Thymus (tissue), 11 donors: ENCODE measurements at regions not wholly inside any gene's neighbourhood (a gene's known extent, or its start where the extent isn't known, plus 50 kb on each side); places are given as distances from the start of the nearest gene placed in this dataset.
"Not testable (repeated sequence)": the region's sequence is repeated elsewhere in the genome, so short reads cannot be mapped to it uniquely, and the experiment has no call there.

ENCODE experiments used
- DNase-seq, 9 donors: peaks; one replicate each; pipeline ENCODE4 v3.0.0-alpha.2; 2013; ENCODE audit warnings: low spot score in 9 of 9, low read depth in 6 of 9, missing footprints in 1 of 9
- H3K27ac ChIP-seq, 2 donors: one replicate each; pipeline ENCODE4 v1.5.1; 2013; ENCODE audit warnings: control low read depth in 1 of 2, low read depth in 1 of 2, low read length in 1 of 2, mild to moderate bottlenecking in 1 of 2, moderate library complexity in 1 of 2
- H3K27me3 ChIP-seq, 2 donors: one replicate each; pipeline ENCODE4 v1.5.1; 2013; ENCODE audit warnings: low read length in 1 of 2; ENCODE audit not compliant: control insufficient read depth in 2 of 2, insufficient read depth in 1 of 2
- H3K36me3 ChIP-seq, 2 donors: one replicate each; pipeline ENCODE4 v1.5.1; 2013; ENCODE audit warnings: low read length in 1 of 2, mild to moderate bottlenecking in 1 of 2, moderate library complexity in 1 of 2; ENCODE audit not compliant: control insufficient read depth in 2 of 2, insufficient read depth in 2 of 2
- H3K4me1 ChIP-seq, 2 donors: one replicate each; pipeline ENCODE4 v1.5.1; 2013; ENCODE audit warnings: low read length in 2 of 2; ENCODE audit not compliant: control insufficient read depth in 2 of 2, insufficient read depth in 2 of 2
- H3K4me3 ChIP-seq, 2 donors: one replicate each; pipeline ENCODE4 v1.5.1; 2013; ENCODE audit warnings: low read length in 2 of 2, control low read depth in 1 of 2, mild to moderate bottlenecking in 1 of 2
- H3K9me3 ChIP-seq, 2 donors: one replicate each; pipeline ENCODE4 v1.5.1; 2013; ENCODE audit warnings: low read length in 1 of 2, mild to moderate bottlenecking in 1 of 2; ENCODE audit not compliant: control insufficient read depth in 2 of 2, insufficient read depth in 1 of 2
- WGBS: extraction: QIAGEN DNeasy Blood & Tissue Kit; methylation state at CpG from one replicate; pipeline ENCODE4 v1.1.7; 2013; 5-methylcytosine and 5-hydroxymethylcytosine counted together
- donor health status: healthy.

- no peak overlapping the region for H3K27ac ChIP-seq
- no peaks in the 10 kb centered on the region for H3K27me3 ChIP-seq
- no peaks in the 10 kb centered on the region for H3K36me3 ChIP-seq
- H3K4me1 ChIP-seq = no peaks in the 10 kb centered on the region
- no peak overlapping the region for H3K4me3 ChIP-seq
- 93% methylated on average over 4 of the region's 4 CpGs for WGBS
- H3K9me3 ChIP-seq = no peaks in the 10 kb centered on the region
- DNase-seq = no peak
These were observed 284.4 kb downstream of the WDR11 start for GRCh38 chr10:121135512-121135911.

- no peak overlapping the region for H3K27ac ChIP-seq
- no peak overlapping the region for H3K4me3 ChIP-seq
- WGBS = 84% methylated on average over 1 of the region's 1 CpG
These were observed 286.4 kb downstream of the WDR11 start for GRCh38 chr10:121137533-121137932.

GRCh38 chr10:121138112-121138860, 287.1 kb downstream of the WDR11 start:
- H3K9me3 ChIP-seq = no peaks in the 10 kb centered on the region
- no peak overlapping the region for H3K4me3 ChIP-seq
- H3K4me1 ChIP-seq = no peaks in the 10 kb centered on the region
- H3K36me3 ChIP-seq = no peaks in the 10 kb centered on the region
- DNase-seq = no peak
- no peak overlapping the region for H3K27ac ChIP-seq
- WGBS = 88% methylated on average over 13 of the region's 13 CpGs
- no peaks in the 10 kb centered on the region for H3K27me3 ChIP-seq

More at GRCh38 chr10:121137533-121137932, 286.4 kb downstream of the WDR11 start:
- H3K27me3 ChIP-seq = no peaks in the 10 kb centered on the region
- DNase-seq = no peak
- no peaks in the 10 kb centered on the region for H3K4me1 ChIP-seq
- no peaks in the 10 kb centered on the region for H3K9me3 ChIP-seq
- H3K36me3 ChIP-seq = no peaks in the 10 kb centered on the region

DNA sequence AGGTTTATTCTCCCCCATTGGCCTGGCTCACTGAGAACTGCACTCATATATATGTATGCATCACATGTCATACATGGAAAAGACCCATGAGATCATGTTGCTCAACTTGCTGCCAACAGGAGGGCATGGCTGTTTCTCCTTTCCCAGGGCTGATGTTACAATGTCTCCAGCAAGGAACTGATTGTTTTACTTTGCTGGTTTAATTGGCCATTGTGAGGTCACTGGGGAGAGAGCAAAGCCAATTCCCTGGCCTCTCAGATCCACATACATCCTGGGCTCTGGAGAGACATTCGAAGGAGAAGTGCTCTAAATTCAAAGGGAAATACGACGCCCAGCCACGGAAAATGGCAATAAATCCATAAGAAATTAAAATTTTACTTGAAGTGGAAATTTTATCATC, 287.8 kb downstream of the WDR11 start:
- WGBS = 93% methylated on average over 4 of the region's 4 CpGs

DNA sequence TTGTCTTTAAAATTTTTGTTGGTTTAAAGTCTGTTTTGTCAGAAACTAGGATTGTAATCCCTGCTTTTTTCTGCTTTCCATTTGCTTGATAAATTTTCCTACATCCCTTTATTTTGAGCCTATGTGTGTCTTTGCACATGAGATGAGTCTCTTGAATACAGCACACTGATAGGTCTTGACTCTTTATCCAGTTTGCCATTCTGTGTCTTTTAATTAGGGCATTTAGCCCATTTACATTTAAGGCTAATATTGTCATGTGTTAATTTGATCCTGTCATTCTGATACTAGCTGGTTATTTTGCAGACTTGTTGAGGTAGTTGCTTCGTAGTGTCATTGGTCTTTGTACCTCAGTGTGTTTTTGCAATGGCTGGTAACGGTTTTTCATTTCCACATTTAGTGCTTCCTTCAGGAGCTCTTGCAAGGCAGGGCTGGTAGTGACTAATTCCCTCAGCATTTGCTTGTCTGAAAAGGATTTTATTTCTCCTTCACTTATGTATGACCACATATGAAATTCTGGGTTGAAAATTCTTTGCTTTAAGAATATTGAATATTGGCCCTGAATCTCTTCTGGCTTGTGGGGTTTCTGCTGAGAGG, 294.7 kb downstream of the WDR11 start:
- not testable (repeated sequence) for H3K4me1 ChIP-seq, DNase-seq, H3K27ac ChIP-seq, H3K9me3 ChIP-seq, H3K4me3 ChIP-seq, H3K27me3 ChIP-seq, H3K36me3 ChIP-seq
- 31% methylated on average over 2 of the region's 2 CpGs for WGBS

More for the DNA sequence above, 287.8 kb downstream of the WDR11 start:
- H3K36me3 ChIP-seq = no peaks in the 10 kb centered on the region
- H3K4me1 ChIP-seq = no peaks in the 10 kb centered on the region
- no peak overlapping the region for H3K4me3 ChIP-seq
- H3K27me3 ChIP-seq = no peaks in the 10 kb centered on the region
- H3K9me3 ChIP-seq = peaks cover 0 to 6% of the 10 kb centered on the region in 2 donors
- H3K27ac ChIP-seq = no peak overlapping the region
- no peak for DNase-seq

DNA sequence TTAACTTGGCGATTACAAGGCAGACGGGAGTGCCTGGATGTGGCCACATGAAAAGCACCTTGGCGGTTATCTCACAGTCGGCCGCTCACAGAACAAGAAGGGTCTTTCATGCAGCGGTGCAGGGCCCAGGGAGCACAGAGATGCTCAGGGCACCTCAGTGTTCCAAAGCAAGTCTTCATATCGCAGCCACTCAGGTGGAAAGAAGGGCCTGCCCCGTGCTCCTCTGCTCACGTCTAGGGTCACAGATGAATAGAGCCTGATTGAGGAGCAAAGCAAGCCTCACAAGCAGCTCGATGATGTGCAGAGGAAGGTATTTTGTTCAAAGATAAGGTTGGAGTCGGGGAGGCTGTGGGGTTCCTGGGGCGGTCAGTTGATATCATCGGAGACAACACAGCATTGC, 297.8 kb downstream of the WDR11 start:
- Histone ChIP-seq H3K36me3 (no peaks in the 10 kb centered on the region), H3K27ac (no peak overlapping the region), H3K27me3 (no peaks in the 10 kb centered on the region), H3K4me1 (no peaks in the 10 kb centered on the region), H3K9me3 (peaks cover 0 to 1% of the 10 kb centered on the region in 2 donors), H3K4me3 (no peak overlapping the region)
- WGBS = 93% methylated on average over 13 of the region's 13 CpGs
- no peak for DNase-seq

GRCh38 chr10:121152033-121152432, 300.9 kb downstream of the WDR11 start:
- no peak for DNase-seq
- Histone ChIP-seq H3K9me3 (no peaks in the 10 kb centered on the region), H3K36me3 (no peaks in the 10 kb centered on the region), H3K27ac (no peak overlapping the region), H3K4me3 (no peak overlapping the region), H3K27me3 (no peaks in the 10 kb centered on the region), H3K4me1 (no peaks in the 10 kb centered on the region)
- WGBS = 83% methylated on average over 2 of the region's 2 CpGs

DNA sequence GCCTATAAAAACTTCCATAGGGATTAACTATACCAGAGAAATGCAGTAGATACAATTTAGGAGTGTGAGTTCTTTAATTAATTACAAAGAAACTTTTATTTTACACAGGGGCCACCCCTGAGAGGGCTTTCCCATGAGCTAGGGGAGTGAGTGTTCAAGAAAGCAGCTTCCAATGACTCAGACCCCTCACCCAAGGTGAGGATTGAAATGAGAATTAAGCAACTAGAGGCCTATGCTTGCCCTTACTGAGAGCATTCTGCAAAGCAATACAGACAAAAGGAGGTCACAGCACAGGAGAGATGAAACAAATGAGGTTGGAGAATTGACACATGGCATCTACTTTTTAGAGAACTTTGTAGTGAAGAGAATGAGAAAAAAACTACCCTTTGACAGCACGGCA, 301.8 kb downstream of the WDR11 start:
- DNase-seq = no peak
- Histone ChIP-seq H3K4me1 (no peaks in the 10 kb centered on the region), H3K9me3 (no peaks in the 10 kb centered on the region), H3K27ac (no peak overlapping the region), H3K36me3 (no peaks in the 10 kb centered on the region), H3K27me3 (no peaks in the 10 kb centered on the region), H3K4me3 (no peak overlapping the region)
- WGBS = 97% methylated on average over 1 of the region's 1 CpG

DNA sequence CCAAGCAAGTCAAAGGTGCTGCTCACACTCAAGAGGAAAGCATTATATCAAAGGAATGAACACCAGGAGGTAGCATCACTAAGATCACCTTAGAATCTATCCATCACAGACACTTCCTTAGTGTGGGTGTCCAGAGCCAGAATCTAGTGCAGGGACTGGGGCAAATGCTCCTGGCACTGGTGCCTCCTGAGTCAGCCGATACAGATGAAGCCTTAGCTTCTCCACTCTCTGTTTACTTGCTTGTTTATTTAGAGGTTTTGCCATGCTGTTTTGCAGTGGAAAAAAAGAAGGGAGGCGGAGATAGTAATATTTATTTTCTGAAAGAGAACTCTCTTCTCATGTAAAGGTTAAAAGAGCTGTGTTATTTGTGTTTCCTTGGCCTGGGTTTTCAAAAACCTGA, 303.1 kb downstream of the WDR11 start:
- H3K9me3 ChIP-seq = no peaks in the 10 kb centered on the region
- DNase-seq = no peak
- H3K4me1 ChIP-seq = no peaks in the 10 kb centered on the region
- H3K27ac ChIP-seq = no peak overlapping the region
- H3K27me3 ChIP-seq = no peaks in the 10 kb centered on the region
- H3K36me3 ChIP-seq = no peaks in the 10 kb centered on the region
- 94% methylated on average over 2 of the region's 2 CpGs for WGBS
- H3K4me3 ChIP-seq = no peak overlapping the region
